ENCODE measurements at regions not wholly inside any gene's neighbourhood (a gene's known extent, or its start where the extent isn't known, plus 50 kb on each side); places are given as distances from the start of the nearest gene placed in this dataset.

DNA sequence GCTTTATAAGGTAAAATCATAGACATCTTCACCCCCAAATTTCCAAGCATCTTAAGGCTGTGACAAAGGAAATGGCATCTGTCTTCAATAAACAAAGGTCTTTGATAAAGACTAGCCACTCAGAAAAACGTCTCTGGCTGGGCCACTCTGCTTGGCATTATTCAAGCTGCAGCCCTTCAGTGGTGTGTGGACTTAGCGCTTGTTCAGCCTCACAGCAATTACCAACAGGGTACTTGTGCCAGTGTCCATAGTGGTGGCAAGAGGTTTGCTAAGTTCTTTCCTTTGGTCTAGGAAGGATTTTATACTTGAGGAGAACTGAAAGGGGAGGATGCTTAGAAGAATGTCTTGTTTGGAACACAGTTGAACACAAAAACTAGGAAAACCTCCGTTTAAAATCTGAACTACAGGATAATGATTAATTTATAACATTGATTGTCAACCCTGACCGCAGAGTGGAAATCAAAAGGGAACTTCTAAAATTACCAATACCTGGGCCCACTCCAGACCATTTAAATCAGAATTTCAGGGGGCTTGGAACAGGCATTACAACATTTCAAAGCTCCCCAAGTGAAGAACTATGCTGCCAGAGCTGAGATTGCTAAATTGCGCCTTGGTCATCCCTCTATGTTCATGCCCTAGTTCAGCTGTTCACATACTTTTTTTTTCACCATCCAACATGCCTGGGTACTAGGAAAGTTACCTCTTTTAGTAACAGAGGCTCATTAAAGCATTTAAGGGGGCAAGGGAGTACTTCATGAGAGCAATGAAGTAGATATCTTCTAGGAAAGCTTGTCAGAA, 378.5 kb downstream of the FRK start (continued):
- TF ChIP-seq TAF7 (optimal IDR thresholded peaks at IDR 0.05; ENCODE audit: borderline replicate concordance, low read depth, low read length): no peak
- no peak for TF ChIP-seq SP2 (IDR thresholded peaks at IDR 0.05; ENCODE audit: low read length)
- no peak for TF ChIP-seq JUND (IDR thresholded peaks at IDR 0.05; ENCODE audit: low read length)
- TF ChIP-seq SAP30 (IDR thresholded peaks at IDR 0.05; ENCODE audit: insufficient read depth, insufficient replicate concordance, low read length): no peak
